ENCODE measurements at regions not wholly inside any gene's neighbourhood (a gene's known extent, or its start where the extent isn't known, plus 50 kb on each side); places are given as distances from the start of the nearest gene placed in this dataset.
"Not testable (repeated sequence)": the region's sequence is repeated elsewhere in the genome, so short reads cannot be mapped to it uniquely, and the experiment has no call there.

- DNase-seq (ENCODE audit: low spot score), result no peak
Observed at GRCh38 chr4:154032914-154033313, 244.0 kb upstream of the SFRP2 start.

- DNase-seq (ENCODE audit: low spot score), result no peak
Observed at GRCh38 chr4:154030746-154031145, 241.9 kb upstream of the SFRP2 start.

- no peak for DNase-seq (ENCODE audit: low spot score)
Observed at GRCh38 chr4:154030152-154030551, 241.3 kb upstream of the SFRP2 start.

GRCh38 chr4:154029171-154029570 lies 240.3 kb upstream of the SFRP2 start:
- no peak for DNase-seq (ENCODE audit: low spot score)

GRCh38 chr4:154025110-154025509 lies 236.2 kb upstream of the SFRP2 start:
- no peak for DNase-seq (ENCODE audit: low spot score)

- no peak for DNase-seq (ENCODE audit: low spot score)
Observed at GRCh38 chr4:154024097-154024694, 235.3 kb upstream of the SFRP2 start.

- not testable (repeated sequence) for DNase-seq (ENCODE audit: low spot score)
Observed at GRCh38 chr4:154023671-154024070, 234.8 kb upstream of the SFRP2 start.

- no peak for DNase-seq (ENCODE audit: low spot score)
Observed at GRCh38 chr4:154019811-154020210, 230.9 kb upstream of the SFRP2 start.

- no peak for DNase-seq (ENCODE audit: low spot score)
Observed at GRCh38 chr4:154018659-154019058, 229.8 kb upstream of the SFRP2 start.

GRCh38 chr4:154015578-154015977 lies 226.7 kb upstream of the SFRP2 start:
- no peak for DNase-seq (ENCODE audit: low spot score)

GRCh38 chr4:154014407-154015321 lies 225.8 kb upstream of the SFRP2 start:
- no peak for DNase-seq (ENCODE audit: low spot score)

- no peak for DNase-seq (ENCODE audit: low spot score)
Observed at GRCh38 chr4:154013576-154013975, 224.7 kb upstream of the SFRP2 start.

GRCh38 chr4:154010371-154010770 lies 221.5 kb upstream of the SFRP2 start:
- DNase-seq (ENCODE audit: low spot score), result no peak

- no peak for DNase-seq (ENCODE audit: low spot score)
Observed at GRCh38 chr4:154009788-154010187, 220.9 kb upstream of the SFRP2 start.

- DNase-seq (ENCODE audit: low spot score), result no peak
Observed at GRCh38 chr4:154009191-154009590, 220.3 kb upstream of the SFRP2 start.

GRCh38 chr4:154005171-154005520 lies 216.3 kb upstream of the SFRP2 start:
- no peak for DNase-seq (ENCODE audit: low spot score)

GRCh38 chr4:154004507-154005170 lies 215.8 kb upstream of the SFRP2 start:
- DNase-seq (ENCODE audit: low spot score), result no peak

GRCh38 chr4:154004016-154004415 lies 215.1 kb upstream of the SFRP2 start:
- DNase-seq (ENCODE audit: low spot score), result no peak

- no peak for DNase-seq (ENCODE audit: low spot score)
Observed at GRCh38 chr4:154003378-154003777, 214.5 kb upstream of the SFRP2 start.

GRCh38 chr4:154001193-154001592 lies 212.3 kb upstream of the SFRP2 start:
- DNase-seq (ENCODE audit: low spot score), result no peak

- DNase-seq (ENCODE audit: low spot score), result no peak
Observed at GRCh38 chr4:153997516-153997915, 208.6 kb upstream of the SFRP2 start.

- no peak for DNase-seq (ENCODE audit: low spot score)
Observed at GRCh38 chr4:153989505-153989904, 200.6 kb upstream of the SFRP2 start.

Measured in LoVo (cell line).